ENCODE measurements at regions not wholly inside any gene's neighbourhood (a gene's known extent, or its start where the extent isn't known, plus 50 kb on each side); places are given as distances from the start of the nearest gene placed in this dataset.

- TF ChIP-seq CTCF (IDR thresholded peaks at IDR 0.05; ENCODE audit: borderline replicate concordance, extremely low read depth, low read length, poor library complexity, severe bottlenecking), result no peak
- TF ChIP-seq EZH2 (IDR thresholded peaks at IDR 0.05; ENCODE audit: borderline replicate concordance, low read depth, low read length, severe bottlenecking), result no peak
Observed at GRCh38 chr7:85516675-85517074, 329.8 kb upstream of the SEMA3D start.
